NT2/D1 (cell line): ENCODE measurements at regions not wholly inside any gene's neighbourhood (a gene's known extent, or its start where the extent isn't known, plus 50 kb on each side); places are given as distances from the start of the nearest gene placed in this dataset.

Experiments
- DNase-seq: peaks from one replicate; pipeline ENCODE4 v3.0.0-alpha.2; 2011; ENCODE audit warnings: low read depth, low spot score
- H3K27me3 ChIP-seq: 2 replicates; pipeline ENCODE4 v1.6.0; 2011; ENCODE audit warnings: mild to moderate bottlenecking; ENCODE audit not compliant: insufficient read length, insufficient read depth
- H3K36me3 ChIP-seq: 2 replicates; pipeline ENCODE4 v1.6.1; 2011; ENCODE audit warnings: mild to moderate bottlenecking, low read length, mixed read lengths; ENCODE audit not compliant: insufficient read depth, insufficient read length
- H3K4me1 ChIP-seq: 2 replicates; pipeline ENCODE4 v1.5.1; 2011; ENCODE audit not compliant: insufficient read depth, insufficient read length
- H3K4me3 ChIP-seq: 2 replicates; pipeline ENCODE4 v1.5.1; 2011; ENCODE audit warnings: low read depth; ENCODE audit not compliant: insufficient read length
- H3K9ac ChIP-seq: 2 replicates; pipeline ENCODE4 v1.6.0; 2011; ENCODE audit warnings: low read depth; ENCODE audit not compliant: insufficient read length
- H3K9me3 ChIP-seq: 2 replicates; pipeline ENCODE4 v1.5.1; 2011; ENCODE audit warnings: mild to moderate bottlenecking, low read length; ENCODE audit not compliant: insufficient read depth
- SUZ12 ChIP-seq: IDR thresholded peaks from 2 replicates; pipeline ENCODE4 v1.6.1; 2011; ENCODE audit not compliant: insufficient read length, insufficient read depth; ENCODE audit errors: extremely low read depth
- YY1 ChIP-seq: IDR thresholded peaks from 2 replicates; pipeline ENCODE4 v1.6.1; 2011; ENCODE audit not compliant: insufficient read length, insufficient read depth
- ZNF274 ChIP-seq: IDR thresholded peaks from 2 replicates; pipeline ENCODE4 v1.6.1; 2011; ENCODE audit warnings: mild to moderate bottlenecking, low read depth, low read length

DNA sequence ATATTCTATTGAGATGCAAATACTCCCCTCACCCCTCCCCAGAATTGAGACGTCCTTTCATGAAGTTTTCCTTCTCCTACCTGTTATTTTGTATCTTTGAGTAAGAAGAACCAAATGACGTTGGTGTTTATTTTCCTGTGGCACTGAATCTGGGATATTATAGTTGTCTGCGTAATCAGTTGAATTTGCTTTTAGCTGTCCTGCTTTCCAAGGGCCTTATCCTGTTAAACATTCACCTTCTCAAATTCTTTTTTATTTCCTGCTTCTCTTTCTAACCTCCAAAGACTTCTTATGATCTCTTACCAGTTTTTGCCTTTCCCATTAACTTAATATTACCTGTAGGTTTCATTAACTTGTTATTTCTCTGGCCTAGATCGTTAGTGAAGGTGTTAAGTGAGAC lies 1254.9 kb upstream of the WWC1 start:
- Histone ChIP-seq H3K9me3 (no peaks in the 10 kb centered on the region), H3K36me3 (no peaks in the 10 kb centered on the region), H3K4me1 (no peaks in the 10 kb centered on the region), H3K4me3 (no peak overlapping the region), H3K9ac (no peak overlapping the region), H3K27me3 (no peaks in the 10 kb centered on the region)
- TF ChIP-seq ZNF274 (no peak), YY1 (no peak), SUZ12 (no peak)
- DNase-seq = no peak

DNA sequence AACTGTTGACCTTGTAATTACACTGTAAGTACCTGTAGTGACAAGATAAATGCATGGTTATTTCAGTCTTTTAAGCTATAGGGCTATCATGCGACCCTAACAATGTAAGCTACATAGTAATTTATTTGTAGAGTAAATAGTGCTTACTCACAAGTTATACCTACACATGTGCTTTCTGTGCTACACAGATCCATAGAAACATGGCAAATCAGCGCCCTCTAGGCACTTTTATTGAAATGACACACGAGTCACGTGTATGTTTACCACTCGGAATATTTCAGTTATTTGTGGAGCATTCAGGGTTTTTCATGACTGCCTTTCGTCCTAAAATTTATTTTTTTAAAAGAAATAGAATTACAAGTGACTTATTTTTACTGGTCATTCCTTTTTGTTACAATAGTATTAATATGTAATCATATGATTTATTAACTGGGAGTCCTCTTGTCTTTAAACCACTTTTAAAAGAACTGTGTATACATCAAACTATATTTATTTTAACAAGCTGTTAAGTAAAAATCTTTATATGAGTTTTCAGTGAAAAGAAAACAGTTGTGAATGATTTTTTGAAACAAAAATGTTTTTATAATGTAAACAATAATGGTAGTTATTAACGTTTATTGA lies 1242.3 kb upstream of the WWC1 start:
- DNase-seq = no peak
- no peaks in the 10 kb centered on the region for H3K36me3 ChIP-seq
- no peaks in the 10 kb centered on the region for H3K4me1 ChIP-seq
- H3K9me3 ChIP-seq = no peaks in the 10 kb centered on the region
- no peak overlapping the region for H3K9ac ChIP-seq
- TF ChIP-seq ZNF274 (no peak), YY1 (no peak), SUZ12 (no peak)
- no peaks in the 10 kb centered on the region for H3K27me3 ChIP-seq
- H3K4me3 ChIP-seq = no peak overlapping the region

DNA sequence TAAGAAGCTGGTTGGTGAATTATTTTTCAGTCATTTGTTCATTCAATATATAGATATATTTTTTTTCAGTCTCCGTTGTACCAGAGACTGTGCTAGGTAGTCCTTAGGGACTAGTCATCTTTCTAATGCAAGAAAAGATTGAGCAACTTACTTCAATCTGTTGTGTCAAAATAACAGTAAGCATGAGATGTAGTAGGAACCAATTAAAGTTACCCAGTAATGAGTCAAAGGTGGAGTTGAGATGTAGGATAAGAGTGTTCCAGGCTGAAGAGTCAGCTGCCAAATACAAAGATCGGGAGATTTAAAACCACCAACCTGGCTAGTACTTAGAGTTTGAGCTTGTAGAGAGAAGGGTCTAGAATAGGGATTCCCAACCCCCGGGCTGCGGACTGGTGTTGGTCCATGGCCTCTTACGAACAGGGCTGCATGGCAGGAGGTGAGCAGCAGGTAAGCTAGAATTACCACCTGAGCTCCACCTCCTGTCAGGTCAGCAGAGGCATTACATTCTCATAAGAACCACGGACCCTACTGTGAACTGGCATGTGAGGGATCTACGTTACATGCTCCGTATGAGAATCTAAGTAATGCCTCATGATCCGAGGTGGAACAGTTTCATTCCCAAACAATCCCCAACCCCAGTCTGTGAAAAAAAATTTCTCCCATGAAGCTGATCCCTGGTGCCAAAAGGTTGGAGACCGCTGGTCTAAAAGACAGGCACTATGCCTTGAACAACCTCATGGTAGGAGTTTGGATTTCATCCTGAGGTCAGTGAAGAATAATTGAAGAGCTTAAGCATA lies 1241.5 kb upstream of the WWC1 start:
- H3K4me1 ChIP-seq = no peaks in the 10 kb centered on the region

DNA sequence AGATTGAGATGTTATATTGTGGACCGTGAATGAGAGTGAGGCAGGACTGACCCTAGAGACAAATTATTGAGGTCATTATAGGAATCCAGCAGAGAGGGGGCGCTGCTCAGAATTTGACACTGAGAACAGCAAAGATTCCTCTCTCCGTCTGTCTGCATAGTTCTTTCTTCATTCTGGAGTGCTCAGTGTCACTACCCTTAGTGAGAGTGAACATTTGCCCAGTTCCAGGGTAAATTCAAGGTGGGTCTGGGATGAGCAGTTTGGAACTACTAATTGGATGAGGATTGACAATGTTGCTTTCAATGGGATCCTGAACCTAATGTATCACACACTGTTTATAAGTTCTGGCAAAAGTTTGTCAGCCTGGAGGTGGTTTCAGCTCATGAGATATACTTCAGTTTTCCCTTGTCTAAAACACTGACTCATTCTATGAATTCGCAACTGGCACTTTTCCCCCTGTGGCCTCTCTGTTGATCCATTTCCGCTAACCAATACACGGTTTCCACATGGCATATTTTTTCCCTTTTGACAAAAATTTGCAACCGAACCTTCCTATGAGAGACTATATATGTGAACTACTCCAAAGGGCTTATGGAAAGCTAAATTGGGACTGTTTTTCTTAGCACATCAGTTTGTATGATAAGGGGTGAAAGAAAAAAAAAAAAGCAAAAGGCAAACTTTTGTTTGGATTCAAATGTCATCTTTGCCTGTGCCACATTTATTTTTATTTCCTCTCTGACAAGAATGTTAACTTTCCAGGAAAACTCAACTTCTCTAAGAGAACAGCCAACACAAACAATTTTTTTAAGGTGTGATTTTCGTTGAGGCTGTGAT lies 1240.7 kb upstream of the WWC1 start:
- TF ChIP-seq YY1 (no peak), ZNF274 (no peak)
- Histone ChIP-seq H3K36me3 (no peaks in the 10 kb centered on the region), H3K9me3 (0 out of 2 replicates have a peak, but pooled peaks cover 7% of the 10 kb centered on the region), H3K4me1 (no peaks in the 10 kb centered on the region), H3K27me3 (no peaks in the 10 kb centered on the region), H3K4me3 (no peak overlapping the region), H3K9ac (no peak overlapping the region)
- no peak for DNase-seq

More for the DNA sequence above, 1241.5 kb upstream of the WWC1 start:
- no peak overlapping the region for H3K9ac ChIP-seq
- 0 out of 2 replicates have a peak, but pooled peaks cover 2% of the 10 kb centered on the region for H3K9me3 ChIP-seq
- H3K4me3 ChIP-seq = no peak overlapping the region
- TF ChIP-seq YY1 (no peak), SUZ12 (no peak), ZNF274 (no peak)
- no peak for DNase-seq
- no peaks in the 10 kb centered on the region for H3K36me3 ChIP-seq
- H3K27me3 ChIP-seq = no peaks in the 10 kb centered on the region

- Histone ChIP-seq H3K4me3 (no peak overlapping the region), H3K4me1 (no peaks in the 10 kb centered on the region), H3K36me3 (no peaks in the 10 kb centered on the region), H3K9me3 (0 out of 2 replicates have a peak, but pooled peaks cover 7% of the 10 kb centered on the region), H3K27me3 (no peaks in the 10 kb centered on the region), H3K9ac (no peak overlapping the region)
- no peak for TF ChIP-seq SUZ12
- TF ChIP-seq ZNF274 = no peak
- TF ChIP-seq YY1 = no peak
- DNase-seq = no peak
Observed at GRCh38 chr5:167051402-167051768, 1240.1 kb upstream of the WWC1 start.

DNA sequence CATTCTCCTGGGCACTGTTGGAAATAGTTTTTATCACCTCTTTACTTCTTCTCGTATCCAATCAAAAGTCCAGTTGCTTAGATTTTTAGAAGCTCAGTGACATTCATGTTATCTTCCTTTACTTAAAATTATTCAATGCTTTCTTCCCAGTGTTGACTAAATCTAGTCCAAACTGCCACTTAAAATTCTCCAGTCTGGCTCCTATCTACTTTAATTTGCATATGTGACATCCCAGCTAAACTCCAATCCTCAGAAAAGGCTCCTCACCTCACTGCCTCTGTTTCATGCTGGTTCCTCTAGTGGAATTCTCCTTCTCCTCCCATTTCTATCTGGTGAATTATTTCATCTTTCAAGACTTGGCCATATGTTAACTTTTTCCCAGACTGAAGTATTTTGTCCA lies 1238.7 kb upstream of the WWC1 start:
- Histone ChIP-seq H3K4me3 (no peak overlapping the region), H3K4me1 (no peaks in the 10 kb centered on the region), H3K27me3 (no peaks in the 10 kb centered on the region), H3K9me3 (0 out of 2 replicates have a peak, but pooled peaks cover 7% of the 10 kb centered on the region), H3K36me3 (no peaks in the 10 kb centered on the region), H3K9ac (no peak overlapping the region)
- no peak for DNase-seq
- no peak for TF ChIP-seq SUZ12
- TF ChIP-seq YY1 = no peak
- no peak for TF ChIP-seq ZNF274

DNA sequence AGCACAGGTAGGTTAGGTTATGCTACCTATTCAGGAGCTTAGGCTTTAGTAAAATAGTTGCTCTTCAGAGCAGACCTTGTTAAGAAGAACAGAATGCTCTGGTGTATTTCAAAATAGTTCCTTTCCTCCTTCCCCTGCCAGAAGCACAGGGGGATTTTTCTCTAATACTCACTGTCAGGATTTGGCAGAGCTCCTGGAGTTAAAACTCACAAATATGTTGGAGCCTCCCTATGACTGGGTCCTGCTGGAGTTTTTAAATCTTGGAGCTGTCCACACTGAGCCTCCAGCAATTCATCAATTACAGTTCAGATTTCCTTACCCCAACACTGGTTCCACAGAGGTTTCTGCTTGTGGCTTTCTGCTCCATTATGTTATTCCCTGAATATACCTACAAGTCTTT lies 1233.8 kb upstream of the WWC1 start:
- TF ChIP-seq SUZ12 (no peak), ZNF274 (no peak), YY1 (no peak)
- no peaks in the 10 kb centered on the region for H3K4me1 ChIP-seq

More for the DNA sequence above, 1233.8 kb upstream of the WWC1 start:
- Histone ChIP-seq H3K4me3 (no peak overlapping the region), H3K9me3 (0 out of 2 replicates have a peak, but pooled peaks cover 7% of the 10 kb centered on the region), H3K27me3 (no peaks in the 10 kb centered on the region), H3K9ac (no peak overlapping the region), H3K36me3 (no peaks in the 10 kb centered on the region)
- no peak for DNase-seq
